A172 (cell line): ENCODE measurements at regions not wholly inside any gene's neighbourhood (a gene's known extent, or its start where the extent isn't known, plus 50 kb on each side); places are given as distances from the start of the nearest gene placed in this dataset.
"Not testable (repeated sequence)": the region's sequence is repeated elsewhere in the genome, so short reads cannot be mapped to it uniquely, and the experiment has no call there.

ENCODE experiments used
- DNase-seq: peaks from one replicate; pipeline ENCODE4 v3.0.0-alpha.2; 2015; ENCODE audit warnings: low spot score

- no peak for DNase-seq
These were observed 533.1 kb upstream of the LRFN5 start for GRCh38 chr14:41073544-41073943.

- no peak for DNase-seq
These were observed 533.9 kb upstream of the LRFN5 start for GRCh38 chr14:41072776-41073175.

GRCh38 chr14:41071351-41071750, 535.3 kb upstream of the LRFN5 start:
- DNase-seq: no peak

- peak; percentile 41 for DNase-seq
These were observed 543.9 kb upstream of the LRFN5 start for GRCh38 chr14:41062826-41063225.

GRCh38 chr14:41055589-41055988, 551.1 kb upstream of the LRFN5 start:
- no peak for DNase-seq

- DNase-seq: no peak
These were observed 554.9 kb upstream of the LRFN5 start for GRCh38 chr14:41051801-41052200.

- no peak for DNase-seq
These were observed 558.9 kb upstream of the LRFN5 start for GRCh38 chr14:41047763-41048162.

GRCh38 chr14:41037388-41037787, 569.3 kb upstream of the LRFN5 start:
- DNase-seq: no peak

GRCh38 chr14:41034969-41035368, 571.7 kb upstream of the LRFN5 start:
- DNase-seq: no peak

GRCh38 chr14:41022932-41023331, 583.7 kb upstream of the LRFN5 start:
- no peak for DNase-seq

- DNase-seq: no peak
These were observed 590.5 kb upstream of the LRFN5 start for GRCh38 chr14:41016213-41016612.

GRCh38 chr14:41000350-41000749, 606.3 kb upstream of the LRFN5 start:
- DNase-seq: peak; percentile 8

GRCh38 chr14:40989260-40989659, 617.4 kb upstream of the LRFN5 start:
- DNase-seq: no peak

- DNase-seq: peak; percentile 48
These were observed 619.2 kb upstream of the LRFN5 start for GRCh38 chr14:40987481-40987880.

- no peak for DNase-seq
These were observed 620.0 kb upstream of the LRFN5 start for GRCh38 chr14:40986655-40987054.

GRCh38 chr14:40985584-40985983, 621.1 kb upstream of the LRFN5 start:
- no peak for DNase-seq

GRCh38 chr14:40983604-40984003, 623.1 kb upstream of the LRFN5 start:
- DNase-seq: peak; percentile 29

- peak; percentile 26 for DNase-seq
These were observed 625.4 kb upstream of the LRFN5 start for GRCh38 chr14:40981247-40981646.

GRCh38 chr14:40960257-40960656, 646.4 kb upstream of the LRFN5 start:
- not testable (repeated sequence) for DNase-seq

- no peak for DNase-seq
These were observed 651.6 kb upstream of the LRFN5 start for GRCh38 chr14:40955131-40955505.

GRCh38 chr14:40954448-40955130, 652.1 kb upstream of the LRFN5 start:
- DNase-seq: not testable (repeated sequence)

GRCh38 chr14:40944521-40944920, 662.2 kb upstream of the LRFN5 start:
- no peak for DNase-seq

- DNase-seq: no peak
These were observed 669.8 kb upstream of the LRFN5 start for GRCh38 chr14:40936861-40937260.

GRCh38 chr14:40920380-40920779, 686.3 kb upstream of the LRFN5 start:
- DNase-seq: no peak
